ENCODE measurements at regions not wholly inside any gene's neighbourhood (a gene's known extent, or its start where the extent isn't known, plus 50 kb on each side); places are given as distances from the start of the nearest gene placed in this dataset.

DNA sequence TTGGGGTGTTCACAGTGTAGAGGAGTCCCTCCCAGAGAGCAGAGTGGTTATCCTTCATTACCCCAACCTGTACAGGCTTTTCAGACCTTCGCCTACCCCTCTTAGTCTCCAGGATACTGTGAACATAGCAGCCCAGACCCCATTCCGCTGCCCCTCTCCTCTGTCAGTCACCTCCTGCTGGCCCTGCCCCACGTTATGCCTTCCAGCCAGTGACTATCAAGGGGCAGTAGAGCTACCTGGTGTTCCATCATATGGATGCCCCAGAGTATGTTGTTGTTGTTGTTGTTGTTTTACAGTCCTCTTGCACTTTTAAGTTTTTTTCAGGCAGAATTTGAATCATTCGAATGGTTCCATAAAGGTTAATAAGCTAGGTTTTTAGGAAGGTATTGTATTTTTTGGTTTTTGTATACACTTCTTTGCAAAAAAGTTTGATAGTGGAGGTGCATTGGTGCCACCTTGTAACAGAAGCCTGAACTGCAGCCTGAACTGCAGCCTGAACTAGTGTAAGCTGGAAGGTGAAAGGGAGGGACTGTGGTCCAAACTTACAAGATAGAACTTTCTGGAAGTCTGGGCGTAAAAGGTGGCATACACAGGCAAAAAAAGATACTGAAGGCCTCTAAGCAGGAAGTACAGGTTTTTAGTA, 101.4 kb upstream of the RAB40AL start (continued):
- TF ChIP-seq, protein P1, sequence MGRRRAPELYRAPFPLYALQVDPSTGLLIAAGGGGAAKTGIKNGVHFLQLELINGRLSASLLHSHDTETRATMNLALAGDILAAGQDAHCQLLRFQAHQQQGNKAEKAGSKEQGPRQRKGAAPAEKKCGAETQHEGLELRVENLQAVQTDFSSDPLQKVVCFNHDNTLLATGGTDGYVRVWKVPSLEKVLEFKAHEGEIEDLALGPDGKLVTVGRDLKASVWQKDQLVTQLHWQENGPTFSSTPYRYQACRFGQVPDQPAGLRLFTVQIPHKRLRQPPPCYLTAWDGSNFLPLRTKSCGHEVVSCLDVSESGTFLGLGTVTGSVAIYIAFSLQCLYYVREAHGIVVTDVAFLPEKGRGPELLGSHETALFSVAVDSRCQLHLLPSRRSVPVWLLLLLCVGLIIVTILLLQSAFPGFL (CRISPR knock-in tag; IDR thresholded peaks at IDR 0.05; ENCODE audit: borderline replicate concordance): no peak
- no peak for TF ChIP-seq ZNF138 (CRISPR knock-in tag; conservative IDR thresholded peaks at IDR 0.05)
- TF ChIP-seq, protein P2, sequence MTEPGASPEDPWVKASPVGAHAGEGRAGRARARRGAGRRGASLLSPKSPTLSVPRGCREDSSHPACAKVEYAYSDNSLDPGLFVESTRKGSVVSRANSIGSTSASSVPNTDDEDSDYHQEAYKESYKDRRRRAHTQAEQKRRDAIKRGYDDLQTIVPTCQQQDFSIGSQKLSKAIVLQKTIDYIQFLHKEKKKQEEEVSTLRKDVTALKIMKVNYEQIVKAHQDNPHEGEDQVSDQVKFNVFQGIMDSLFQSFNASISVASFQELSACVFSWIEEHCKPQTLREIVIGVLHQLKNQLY (CRISPR knock-in tag; IDR thresholded peaks at IDR 0.05): no peak
- no peak for TF ChIP-seq FOXP1 (CRISPR knock-in tag; IDR thresholded peaks at IDR 0.05; ENCODE audit: borderline replicate concordance)

DNA sequence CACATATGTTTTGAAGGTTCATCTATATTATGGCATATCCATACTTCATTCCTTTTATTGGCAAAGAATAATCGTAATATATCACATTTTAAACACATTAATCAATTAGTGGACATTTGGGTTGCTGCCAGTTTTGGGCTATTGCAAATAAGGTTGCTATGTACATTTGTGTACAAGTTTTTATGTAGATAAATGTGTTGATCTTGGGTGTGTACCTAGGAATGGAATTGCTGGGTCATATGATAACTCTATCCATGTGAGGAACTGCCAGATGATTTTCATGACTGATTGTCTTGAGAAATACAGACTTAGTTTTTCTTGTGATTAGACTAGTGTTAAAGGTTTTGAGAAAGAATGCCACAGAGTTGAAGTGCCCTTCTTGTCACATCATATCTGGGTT, 99.2 kb upstream of the RAB40AL start:
- no peak overlapping the region for H3K4me3 Mint-ChIP-seq
- H3K4me1 Mint-ChIP-seq: peaks cover under 1% of the 10 kb centered on the region; the same call in 1 of the 2 replicates
- H3K36me3 Mint-ChIP-seq: no peaks in the 10 kb centered on the region
- ChIA-PET POLR2A (no interaction called here), CTCF (no interaction called here)
- no peaks in the 10 kb centered on the region for H3K9me3 Mint-ChIP-seq
- H3K27me3 Mint-ChIP-seq (ENCODE audit: low read depth): no peaks in the 10 kb centered on the region
- TF ChIP-seq, protein P3, sequence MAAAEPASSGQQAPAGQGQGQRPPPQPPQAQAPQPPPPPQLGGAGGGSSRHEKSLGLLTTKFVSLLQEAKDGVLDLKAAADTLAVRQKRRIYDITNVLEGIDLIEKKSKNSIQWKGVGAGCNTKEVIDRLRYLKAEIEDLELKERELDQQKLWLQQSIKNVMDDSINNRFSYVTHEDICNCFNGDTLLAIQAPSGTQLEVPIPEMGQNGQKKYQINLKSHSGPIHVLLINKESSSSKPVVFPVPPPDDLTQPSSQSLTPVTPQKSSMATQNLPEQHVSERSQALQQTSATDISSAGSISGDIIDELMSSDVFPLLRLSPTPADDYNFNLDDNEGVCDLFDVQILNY (CRISPR knock-in tag; IDR thresholded peaks at IDR 0.05): no peak
- TF ChIP-seq, protein P4, sequence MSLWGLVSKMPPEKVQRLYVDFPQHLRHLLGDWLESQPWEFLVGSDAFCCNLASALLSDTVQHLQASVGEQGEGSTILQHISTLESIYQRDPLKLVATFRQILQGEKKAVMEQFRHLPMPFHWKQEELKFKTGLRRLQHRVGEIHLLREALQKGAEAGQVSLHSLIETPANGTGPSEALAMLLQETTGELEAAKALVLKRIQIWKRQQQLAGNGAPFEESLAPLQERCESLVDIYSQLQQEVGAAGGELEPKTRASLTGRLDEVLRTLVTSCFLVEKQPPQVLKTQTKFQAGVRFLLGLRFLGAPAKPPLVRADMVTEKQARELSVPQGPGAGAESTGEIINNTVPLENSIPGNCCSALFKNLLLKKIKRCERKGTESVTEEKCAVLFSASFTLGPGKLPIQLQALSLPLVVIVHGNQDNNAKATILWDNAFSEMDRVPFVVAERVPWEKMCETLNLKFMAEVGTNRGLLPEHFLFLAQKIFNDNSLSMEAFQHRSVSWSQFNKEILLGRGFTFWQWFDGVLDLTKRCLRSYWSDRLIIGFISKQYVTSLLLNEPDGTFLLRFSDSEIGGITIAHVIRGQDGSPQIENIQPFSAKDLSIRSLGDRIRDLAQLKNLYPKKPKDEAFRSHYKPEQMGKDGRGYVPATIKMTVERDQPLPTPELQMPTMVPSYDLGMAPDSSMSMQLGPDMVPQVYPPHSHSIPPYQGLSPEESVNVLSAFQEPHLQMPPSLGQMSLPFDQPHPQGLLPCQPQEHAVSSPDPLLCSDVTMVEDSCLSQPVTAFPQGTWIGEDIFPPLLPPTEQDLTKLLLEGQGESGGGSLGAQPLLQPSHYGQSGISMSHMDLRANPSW (CRISPR knock-in tag; conservative IDR thresholded peaks at IDR 0.05; ENCODE audit: low read depth): no peak
- TF ChIP-seq NFYB (CRISPR knock-in tag; conservative IDR thresholded peaks at IDR 0.05; ENCODE audit: low read depth) (no peak), TP53 (CRISPR knock-in tag; IDR thresholded peaks at IDR 0.05) (no peak), ELF4 (CRISPR knock-in tag; IDR thresholded peaks at IDR 0.05; ENCODE audit: low read depth) (no peak), ZNF423 (CRISPR knock-in tag; IDR thresholded peaks at IDR 0.05) (no peak)
- TF ChIP-seq, protein P5, sequence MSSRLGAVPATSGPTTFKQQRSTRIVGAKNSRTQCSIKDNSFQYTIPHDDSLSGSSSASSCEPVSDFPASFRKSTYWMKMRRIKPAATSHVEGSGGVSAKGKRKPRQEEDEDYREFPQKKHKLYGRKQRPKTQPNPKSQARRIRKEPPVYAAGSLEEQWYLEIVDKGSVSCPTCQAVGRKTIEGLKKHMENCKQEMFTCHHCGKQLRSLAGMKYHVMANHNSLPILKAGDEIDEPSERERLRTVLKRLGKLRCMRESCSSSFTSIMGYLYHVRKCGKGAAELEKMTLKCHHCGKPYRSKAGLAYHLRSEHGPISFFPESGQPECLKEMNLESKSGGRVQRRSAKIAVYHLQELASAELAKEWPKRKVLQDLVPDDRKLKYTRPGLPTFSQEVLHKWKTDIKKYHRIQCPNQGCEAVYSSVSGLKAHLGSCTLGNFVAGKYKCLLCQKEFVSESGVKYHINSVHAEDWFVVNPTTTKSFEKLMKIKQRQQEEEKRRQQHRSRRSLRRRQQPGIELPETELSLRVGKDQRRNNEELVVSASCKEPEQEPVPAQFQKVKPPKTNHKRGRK (CRISPR knock-in tag; IDR thresholded peaks at IDR 0.05; ENCODE audit: borderline replicate concordance): no peak
- no peak for DNase-seq (ENCODE audit: low spot score)
- ATAC-seq: no peak
- H3K27ac Mint-ChIP-seq: no peak overlapping the region

DNA sequence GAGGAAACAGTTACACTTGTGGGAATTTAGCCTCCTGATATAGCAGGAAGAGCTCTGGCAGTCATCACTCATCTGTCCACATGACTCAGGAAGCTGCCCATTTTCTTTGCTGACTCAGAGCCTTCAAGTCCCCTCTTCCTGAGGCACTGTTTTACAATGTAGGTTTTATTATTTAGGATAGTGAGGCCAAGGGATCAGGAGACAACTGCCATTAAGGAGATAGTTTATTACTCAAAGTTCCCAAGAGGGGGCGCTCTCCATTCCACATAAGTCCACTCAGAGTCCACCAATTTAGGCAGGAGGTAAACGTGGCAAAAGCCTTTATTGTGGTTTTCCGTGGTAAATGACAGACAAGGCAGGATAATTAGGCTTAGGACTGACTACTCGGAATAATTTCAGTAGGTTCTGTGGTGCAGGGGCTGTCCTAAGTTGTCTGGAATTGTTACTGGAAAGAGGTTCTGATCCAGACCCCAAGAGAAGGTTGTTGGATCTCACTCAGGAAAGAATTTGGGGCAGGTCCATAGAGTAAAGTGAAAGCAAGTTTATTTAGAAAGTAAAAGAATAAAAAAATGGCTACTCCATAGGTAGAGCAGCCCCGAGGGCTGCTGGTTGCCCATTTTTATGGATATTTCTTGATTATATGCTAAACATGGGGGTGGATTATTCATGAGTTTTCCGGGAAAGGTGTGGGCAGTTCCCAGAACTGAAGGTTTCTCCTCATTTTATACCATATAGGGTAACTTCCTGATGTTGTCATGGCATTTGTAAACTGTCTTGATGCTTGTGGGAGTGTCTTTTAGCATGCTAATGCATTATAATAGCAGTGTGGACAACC, 96.0 kb upstream of the RAB40AL start:
- H3K4me1 Mint-ChIP-seq: no peaks in the 10 kb centered on the region
- no peaks in the 10 kb centered on the region for H3K36me3 Mint-ChIP-seq
- ATAC-seq: no peak
- no peak for DNase-seq (ENCODE audit: low spot score)
- no peak overlapping the region for H3K27ac Mint-ChIP-seq
- no peaks in the 10 kb centered on the region for H3K9me3 Mint-ChIP-seq
- H3K27me3 Mint-ChIP-seq (ENCODE audit: low read depth): no peaks in the 10 kb centered on the region
- CTCF ChIA-PET: interaction anchor here (1.3 kb wide), 1 partner anchor 59 kb away, joined by 8 read pairs; no protein-coding TSS in a partner anchor
- POLR2A ChIA-PET: no interaction called here
- TF ChIP-seq, protein P6, sequence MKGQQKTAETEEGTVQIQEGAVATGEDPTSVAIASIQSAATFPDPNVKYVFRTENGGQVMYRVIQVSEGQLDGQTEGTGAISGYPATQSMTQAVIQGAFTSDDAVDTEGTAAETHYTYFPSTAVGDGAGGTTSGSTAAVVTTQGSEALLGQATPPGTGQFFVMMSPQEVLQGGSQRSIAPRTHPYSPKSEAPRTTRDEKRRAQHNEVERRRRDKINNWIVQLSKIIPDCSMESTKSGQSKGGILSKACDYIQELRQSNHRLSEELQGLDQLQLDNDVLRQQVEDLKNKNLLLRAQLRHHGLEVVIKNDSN (CRISPR knock-in tag; IDR thresholded peaks at IDR 0.05): no peak
- TF ChIP-seq, protein P7, sequence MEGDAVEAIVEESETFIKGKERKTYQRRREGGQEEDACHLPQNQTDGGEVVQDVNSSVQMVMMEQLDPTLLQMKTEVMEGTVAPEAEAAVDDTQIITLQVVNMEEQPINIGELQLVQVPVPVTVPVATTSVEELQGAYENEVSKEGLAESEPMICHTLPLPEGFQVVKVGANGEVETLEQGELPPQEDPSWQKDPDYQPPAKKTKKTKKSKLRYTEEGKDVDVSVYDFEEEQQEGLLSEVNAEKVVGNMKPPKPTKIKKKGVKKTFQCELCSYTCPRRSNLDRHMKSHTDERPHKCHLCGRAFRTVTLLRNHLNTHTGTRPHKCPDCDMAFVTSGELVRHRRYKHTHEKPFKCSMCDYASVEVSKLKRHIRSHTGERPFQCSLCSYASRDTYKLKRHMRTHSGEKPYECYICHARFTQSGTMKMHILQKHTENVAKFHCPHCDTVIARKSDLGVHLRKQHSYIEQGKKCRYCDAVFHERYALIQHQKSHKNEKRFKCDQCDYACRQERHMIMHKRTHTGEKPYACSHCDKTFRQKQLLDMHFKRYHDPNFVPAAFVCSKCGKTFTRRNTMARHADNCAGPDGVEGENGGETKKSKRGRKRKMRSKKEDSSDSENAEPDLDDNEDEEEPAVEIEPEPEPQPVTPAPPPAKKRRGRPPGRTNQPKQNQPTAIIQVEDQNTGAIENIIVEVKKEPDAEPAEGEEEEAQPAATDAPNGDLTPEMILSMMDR (IDR thresholded peaks at IDR 0.05): 0 out of 2 replicates have a peak, but pooled peaks have one; percentile 31
- no peak overlapping the region for H3K4me3 Mint-ChIP-seq
